Fibroblast of villous mesenchyme (primary cell): ENCODE measurements at regions not wholly inside any gene's neighbourhood (a gene's known extent, or its start where the extent isn't known, plus 50 kb on each side); places are given as distances from the start of the nearest gene placed in this dataset.

Experiments used
- DNase-seq: peaks from one replicate; pipeline ENCODE4 v3.0.0-alpha.2; 2010; ENCODE audit warnings: low read depth
- H3K4me3 ChIP-seq: 2 replicates; pipeline ENCODE4 v1.5.1; 2011; ENCODE audit warnings: low read depth, mild to moderate bottlenecking, low read length
- CTCF ChIP-seq: IDR thresholded peaks from 2 replicates; pipeline ENCODE4 v1.5.1; 2012; ENCODE audit warnings: low read depth, mild to moderate bottlenecking, low read length; ENCODE audit not compliant: insufficient read depth

GRCh38 chr2:199659207-199659606 lies 191.8 kb downstream of the FTCDNL1 start:
- no peak for TF ChIP-seq CTCF
- peak overlapping the region; percentile 46 for H3K4me3 ChIP-seq
- DNase-seq: peak; percentile 24

- DNase-seq: no peak
- no peak overlapping the region for H3K4me3 ChIP-seq
- TF ChIP-seq CTCF: no peak
These were observed 188.7 kb upstream of the SATB2 start for GRCh38 chr2:199646439-199646838.

GRCh38 chr2:199631129-199631528 lies 173.4 kb upstream of the SATB2 start:
- H3K4me3 ChIP-seq: no peak overlapping the region
- DNase-seq: no peak
- TF ChIP-seq CTCF: no peak

GRCh38 chr2:199629301-199629700 lies 171.6 kb upstream of the SATB2 start:
- no peak for DNase-seq
- H3K4me3 ChIP-seq: no peak overlapping the region
- TF ChIP-seq CTCF: no peak

GRCh38 chr2:199627417-199627816 lies 169.7 kb upstream of the SATB2 start:
- DNase-seq: no peak
- H3K4me3 ChIP-seq: no peak overlapping the region
- no peak for TF ChIP-seq CTCF

GRCh38 chr2:199624958-199625357 lies 167.2 kb upstream of the SATB2 start:
- no peak overlapping the region for H3K4me3 ChIP-seq
- no peak for DNase-seq
- no peak for TF ChIP-seq CTCF

GRCh38 chr2:199612509-199613130 lies 154.9 kb upstream of the SATB2 start:
- DNase-seq: no peak
- H3K4me3 ChIP-seq: no peak overlapping the region
- TF ChIP-seq CTCF: no peak
